ENCODE measurements at regions not wholly inside any gene's neighbourhood (a gene's known extent, or its start where the extent isn't known, plus 50 kb on each side); places are given as distances from the start of the nearest gene placed in this dataset.
"Not testable (repeated sequence)": the region's sequence is repeated elsewhere in the genome, so short reads cannot be mapped to it uniquely, and the experiment has no call there.

DNA sequence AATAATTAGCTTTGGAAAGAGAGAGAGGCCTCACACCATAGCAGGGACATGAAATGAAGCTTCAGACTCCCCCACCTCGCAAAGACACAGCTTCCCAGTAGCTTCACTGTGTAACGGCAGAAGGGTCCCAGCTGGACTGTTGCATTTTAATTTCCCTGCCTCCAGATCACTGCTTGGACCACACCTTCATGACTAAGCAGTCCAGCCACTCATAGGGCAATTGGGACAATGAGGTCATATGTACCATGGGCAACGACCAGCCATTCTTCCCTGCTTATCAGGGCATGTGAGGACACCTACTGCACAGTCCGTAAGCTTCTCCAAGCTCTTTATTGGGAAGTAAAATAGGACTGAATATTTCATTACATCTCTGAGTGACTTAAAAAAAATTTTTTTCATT, 183.0 kb downstream of the MREG start:
- DNase-seq = no peak

- no peak for DNase-seq
Observed at GRCh38 chr2:215829261-215829660, 184.1 kb downstream of the MREG start.

GRCh38 chr2:215828528-215829184, 184.7 kb downstream of the MREG start:
- peak; percentile 18 for DNase-seq

DNA sequence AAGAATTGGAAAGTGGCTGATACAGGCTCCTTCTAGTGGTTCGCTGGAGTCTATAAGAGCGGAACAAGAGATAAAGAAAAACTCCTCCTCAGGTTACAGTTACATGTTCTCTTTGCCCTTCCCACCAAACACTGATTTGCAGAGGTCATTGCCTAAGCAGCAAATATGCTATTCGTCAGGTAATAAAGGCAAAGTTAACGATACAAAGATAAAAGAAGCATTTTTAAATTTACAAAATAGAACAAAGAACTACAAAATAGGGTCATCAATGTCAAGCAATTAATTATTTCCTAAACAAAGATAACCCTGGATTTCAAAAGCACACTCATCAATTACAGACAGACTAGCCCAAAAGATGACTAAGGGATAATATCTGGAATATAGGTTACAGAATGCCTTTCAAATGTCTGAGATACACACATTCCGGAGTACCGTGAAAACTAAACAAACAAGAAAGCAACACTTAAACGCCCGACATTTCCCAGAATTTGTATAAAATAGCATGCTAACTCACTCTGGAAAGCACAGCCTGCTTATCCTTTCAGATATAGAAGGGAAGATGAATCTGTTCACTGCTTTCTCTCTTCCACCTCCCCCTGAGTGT, 186.4 kb downstream of the MREG start:
- DNase-seq = no peak

DNA sequence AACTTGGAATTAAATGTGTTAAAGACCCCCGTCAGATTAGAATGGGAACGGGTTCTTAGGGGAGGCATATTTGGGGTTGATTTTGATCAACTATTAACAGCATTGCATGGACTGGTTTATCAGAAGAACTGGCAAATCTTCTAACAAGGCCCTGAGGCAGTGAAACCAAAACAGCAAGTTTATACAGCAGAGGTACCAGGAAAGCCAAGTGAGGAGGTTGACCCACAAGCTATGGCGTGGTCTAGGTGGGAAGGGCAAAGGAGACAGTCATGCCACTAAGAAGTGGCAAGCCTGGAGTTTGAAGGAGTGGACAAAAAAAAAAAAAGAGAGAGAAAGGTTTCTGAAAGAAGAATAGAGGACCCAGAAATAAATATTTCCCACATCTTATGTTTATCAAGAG, 187.0 kb downstream of the MREG start:
- DNase-seq = no peak

DNA sequence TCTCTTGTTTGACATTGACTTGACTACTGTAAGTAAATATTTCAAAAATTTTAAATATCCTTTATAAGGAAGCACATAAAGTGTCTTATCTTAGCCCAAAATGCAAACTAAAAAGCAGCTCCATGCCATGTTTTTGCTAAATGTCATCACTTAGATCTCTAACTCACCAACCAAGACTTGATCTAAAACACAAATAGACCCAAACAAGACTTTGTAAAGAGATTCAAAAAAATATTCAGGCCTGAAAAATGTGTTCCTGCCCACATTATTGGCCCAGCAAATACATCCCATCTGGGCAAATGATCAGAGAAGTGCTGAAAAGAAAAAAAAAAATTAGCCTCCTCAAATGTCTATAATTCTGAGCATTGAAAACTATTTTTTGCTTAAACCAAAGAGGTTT, 187.6 kb downstream of the MREG start:
- DNase-seq = no peak

- DNase-seq = not testable (repeated sequence)
Observed at GRCh38 chr2:215821298-215821697, 192.1 kb downstream of the MREG start.

DNA sequence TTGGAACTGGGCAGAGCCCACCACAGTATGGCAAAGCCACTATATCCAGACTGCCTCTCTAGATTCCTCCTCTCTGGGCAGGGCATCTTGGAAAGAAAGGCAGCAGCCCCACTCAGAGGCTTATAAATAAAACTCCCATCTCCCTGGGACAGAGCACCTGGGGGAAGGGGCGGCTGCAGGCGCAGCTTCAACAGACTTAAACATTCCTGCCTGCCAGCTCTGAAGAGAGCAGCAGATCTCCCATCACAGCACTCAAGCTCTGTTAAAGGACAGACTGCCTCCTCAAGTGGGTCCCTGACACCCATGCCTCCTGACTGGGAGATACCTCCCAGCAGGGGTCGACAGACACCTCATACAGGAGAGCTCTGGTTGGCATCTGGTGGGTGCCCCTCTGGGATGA, 193.6 kb downstream of the MREG start:
- not testable (repeated sequence) for DNase-seq

- no peak for DNase-seq
Observed at GRCh38 chr2:215817046-215817445, 196.3 kb downstream of the MREG start.

DNA sequence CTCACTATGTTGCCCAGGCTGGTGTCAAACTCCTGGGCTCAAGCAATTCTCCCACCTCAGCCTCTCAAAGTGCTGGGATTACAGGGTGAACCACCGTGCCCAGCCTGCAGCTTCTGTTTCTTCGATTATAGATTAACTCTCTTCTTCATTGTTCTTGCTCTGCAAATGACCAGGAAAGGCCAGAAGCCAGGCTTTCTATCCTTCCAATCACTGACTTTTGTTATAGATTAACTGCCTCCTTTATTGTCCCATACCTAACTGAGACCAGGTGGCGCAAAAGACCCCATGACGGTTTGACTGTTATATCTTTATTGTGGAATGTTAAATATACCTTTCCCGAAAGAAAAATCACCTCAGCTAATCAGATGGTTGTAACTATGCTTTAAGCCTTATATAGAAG, 196.9 kb downstream of the MREG start:
- no peak for DNase-seq

- DNase-seq = no peak
Observed at GRCh38 chr2:215815960-215816359, 197.4 kb downstream of the MREG start.

GRCh38 chr2:215812966-215813365, 200.4 kb downstream of the MREG start:
- DNase-seq = no peak

GRCh38 chr2:215811409-215812345, 201.7 kb downstream of the MREG start:
- DNase-seq = no peak

GRCh38 chr2:215811003-215811402, 202.3 kb downstream of the MREG start:
- no peak for DNase-seq

- no peak for DNase-seq
Observed at GRCh38 chr2:215808996-215809395, 204.4 kb downstream of the MREG start.

DNA sequence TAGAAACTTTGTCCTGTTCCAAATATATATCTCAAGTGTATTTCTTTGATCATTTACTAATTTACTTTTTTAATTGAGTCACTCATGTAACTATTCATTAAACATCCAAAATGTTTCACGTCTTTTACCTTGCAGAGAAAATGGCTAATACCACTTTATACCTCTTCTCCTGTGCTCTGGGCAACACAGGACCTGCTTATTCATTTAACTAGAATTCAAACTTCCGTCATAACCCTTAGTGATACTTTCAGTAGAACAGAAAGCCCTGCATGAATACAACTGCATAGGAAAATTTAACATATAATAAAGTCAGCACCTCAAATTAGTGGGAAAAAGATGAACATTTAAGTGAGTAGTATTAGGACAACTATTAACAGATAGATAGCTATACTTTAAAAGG, 205.2 kb downstream of the MREG start:
- no peak for DNase-seq

GRCh38 chr2:215805493-215805892, 207.9 kb downstream of the MREG start:
- DNase-seq = no peak

DNA sequence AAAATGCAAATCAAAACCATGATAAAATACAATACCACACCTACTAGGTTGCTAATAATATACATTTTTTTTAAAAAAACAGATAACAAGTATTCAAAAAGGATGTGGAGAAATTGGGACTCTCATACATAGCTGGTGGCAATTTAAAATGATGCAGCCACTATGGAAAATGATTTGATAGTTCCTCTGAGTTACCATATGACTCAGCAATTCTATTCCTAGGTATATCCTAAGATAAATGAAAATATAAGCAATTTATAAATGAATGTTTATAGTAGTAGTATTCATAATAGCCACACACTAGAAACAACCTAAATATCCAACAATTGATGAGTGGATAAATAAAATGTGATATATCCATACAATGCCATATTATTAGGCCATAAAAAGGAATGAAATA, 210.2 kb downstream of the MREG start:
- DNase-seq = no peak

DNA sequence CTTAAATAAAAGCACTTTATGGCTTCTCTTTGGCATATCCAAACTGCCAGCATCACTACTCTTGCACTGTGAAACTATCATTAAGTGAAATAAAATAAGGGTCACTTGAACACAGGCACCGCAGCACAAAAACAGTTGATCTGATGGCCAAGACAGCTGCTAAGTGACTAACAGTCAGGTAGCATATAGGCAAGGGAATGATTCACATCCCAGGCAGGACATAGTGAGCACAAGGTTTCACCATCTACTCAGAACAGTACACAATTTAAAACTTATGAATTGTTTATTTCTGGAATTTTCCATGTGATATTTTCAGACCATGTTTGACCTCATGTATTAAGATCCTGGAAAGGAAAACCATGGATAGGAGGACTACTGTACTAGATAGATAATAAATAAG, 214.2 kb downstream of the MREG start:
- DNase-seq = no peak

GRCh38 chr2:215797676-215798075, 215.7 kb downstream of the MREG start:
- no peak for DNase-seq

DNA sequence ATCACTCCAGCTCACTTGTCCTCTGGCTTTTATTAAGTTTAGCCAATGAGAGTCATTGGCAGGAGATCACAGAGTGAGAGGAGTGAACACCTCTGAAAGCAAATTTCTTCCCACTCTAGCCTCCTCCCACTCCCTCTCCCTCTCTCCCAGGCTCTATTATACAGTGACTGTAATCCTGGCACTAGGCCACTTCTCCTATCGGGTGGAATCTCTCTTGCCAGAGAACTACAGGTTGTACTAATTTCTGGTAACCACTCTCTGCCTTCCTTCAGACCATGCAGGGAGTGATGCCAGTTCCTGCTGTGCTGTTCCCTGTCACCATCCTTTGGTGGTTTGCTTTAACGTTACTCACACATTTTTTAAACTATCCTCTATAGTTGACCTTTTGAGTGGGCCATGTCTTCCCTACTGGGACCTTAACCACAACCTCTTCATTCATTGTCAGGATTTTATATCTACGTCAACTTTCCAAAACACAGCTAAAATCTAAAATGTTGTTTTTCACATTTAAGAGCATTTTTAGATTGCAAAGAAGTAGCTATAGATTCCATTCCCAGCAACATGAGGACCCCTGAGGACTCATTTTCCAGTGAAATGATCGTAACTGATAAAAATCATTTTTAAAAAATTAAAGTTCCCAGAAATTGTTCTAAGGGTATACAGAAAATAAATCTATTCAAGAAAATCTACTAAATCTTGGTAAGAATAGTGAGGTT, 217.1 kb downstream of the MREG start:
- DNase-seq = peak; percentile 22

DNA sequence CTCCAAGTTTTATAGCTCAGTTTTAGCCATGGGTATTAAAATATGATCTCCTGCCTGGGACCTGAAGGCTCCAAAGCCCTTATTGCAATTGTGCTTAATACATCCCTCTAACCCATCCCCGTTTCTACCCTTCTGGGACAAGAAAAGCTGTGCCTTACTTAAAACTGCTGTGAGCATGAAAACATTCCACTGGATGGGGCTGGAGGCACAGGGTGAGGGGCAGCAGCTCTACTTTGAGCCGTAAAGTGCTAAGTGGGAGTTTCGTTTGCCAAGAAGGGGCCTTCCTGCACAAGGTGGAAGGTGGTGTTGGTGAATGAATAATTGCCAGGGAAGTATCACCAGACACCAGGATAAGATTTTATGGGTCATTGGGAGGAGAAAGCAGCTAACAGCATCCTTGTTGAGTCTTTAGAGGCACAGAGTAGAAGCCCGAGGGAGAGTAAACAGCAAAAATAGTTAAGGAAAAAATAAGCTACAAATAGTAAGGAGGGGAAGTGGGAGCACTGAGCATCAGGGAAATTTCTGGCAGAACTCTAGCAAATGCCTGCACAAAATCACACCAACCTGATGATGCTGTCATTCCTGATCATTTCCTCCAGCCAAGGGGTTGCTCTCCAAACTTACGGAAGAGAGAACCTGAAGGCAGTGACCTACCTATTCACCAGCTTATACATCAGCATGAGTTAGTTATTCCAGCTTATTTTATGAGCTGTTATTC, 218.4 kb downstream of the MREG start:
- no peak for DNase-seq
